IPS DF 6.9 (cell line): ENCODE measurements at regions not wholly inside any gene's neighbourhood (a gene's known extent, or its start where the extent isn't known, plus 50 kb on each side); places are given as distances from the start of the nearest gene placed in this dataset.

Source experiments
- DNase-seq: peaks from one replicate; pipeline ENCODE4 v3.0.0-alpha.2; 2013; ENCODE audit warnings: low read depth, low spot score
- H3K27ac ChIP-seq: one replicate; pipeline ENCODE4 v1.5.1; 2013; ENCODE audit warnings: low read length, control low read depth
- H3K27me3 ChIP-seq: 2 replicates; pipeline ENCODE4 v1.6.1; 2013; ENCODE audit warnings: mild to moderate bottlenecking, low read length; ENCODE audit not compliant: control insufficient read depth, insufficient read depth
- H3K36me3 ChIP-seq: 2 replicates; pipeline ENCODE4 v1.6.1; 2013; ENCODE audit warnings: low read length; ENCODE audit not compliant: control insufficient read depth, insufficient read depth
- H3K4me1 ChIP-seq: 2 replicates; pipeline ENCODE4 v1.6.1; 2013; ENCODE audit warnings: low read length; ENCODE audit not compliant: control insufficient read depth, insufficient read depth
- H3K4me3 ChIP-seq: 2 replicates; pipeline ENCODE4 v1.5.1; 2013; ENCODE audit warnings: mild to moderate bottlenecking, low read length
- H3K9me3 ChIP-seq: 2 replicates; pipeline ENCODE4 v1.6.1; 2013; ENCODE audit warnings: low read length, inconsistent platforms; ENCODE audit not compliant: control insufficient read depth, insufficient read depth
- WGBS: extraction: QIAGEN DNeasy Blood & Tissue Kit; methylation state at CpG from one replicate; pipeline ENCODE4 v1.1.7; 2013; ENCODE audit warnings: mixed read lengths, missing lambda C conversion rate; ENCODE audit not compliant: insufficient read length, insufficient coverage; 5-methylcytosine and 5-hydroxymethylcytosine counted together

- Histone ChIP-seq H3K27ac (no peak overlapping the region), H3K9me3 (peaks cover 25% of the 10 kb centered on the region), H3K4me1 (no peaks in the 10 kb centered on the region), H3K4me3 (no peak overlapping the region), H3K27me3 (no peaks in the 10 kb centered on the region), H3K36me3 (no peaks in the 10 kb centered on the region)
- DNase-seq, result no peak
- 100% methylated on average over 1 of the region's 1 CpG for WGBS
Measured at GRCh38 chr7:156051884-156052283, 239.6 kb upstream of the SHH start.

GRCh38 chr7:156050636-156051569 lies 238.6 kb upstream of the SHH start:
- H3K4me1 ChIP-seq, result no peaks in the 10 kb centered on the region
- no peaks in the 10 kb centered on the region for H3K27me3 ChIP-seq
- DNase-seq, result no peak
- no peak overlapping the region for H3K4me3 ChIP-seq
- H3K36me3 ChIP-seq, result no peaks in the 10 kb centered on the region
- peaks cover 21% of the 10 kb centered on the region for H3K9me3 ChIP-seq
- WGBS, result no CpG with 5 or more reads among the region's 19 CpGs
- no peak overlapping the region for H3K27ac ChIP-seq

- Histone ChIP-seq H3K9me3 (peaks cover 18% of the 10 kb centered on the region), H3K27me3 (no peaks in the 10 kb centered on the region), H3K36me3 (no peaks in the 10 kb centered on the region), H3K4me3 (no peak overlapping the region), H3K4me1 (no peaks in the 10 kb centered on the region), H3K27ac (no peak overlapping the region)
- no CpG with 5 or more reads among the region's 8 CpGs for WGBS
- DNase-seq, result no peak
Measured at GRCh38 chr7:156049366-156049765, 237.1 kb upstream of the SHH start.

GRCh38 chr7:156046031-156046560 lies 233.8 kb upstream of the SHH start:
- WGBS, result no CpG with 5 or more reads among the region's 19 CpGs
- Histone ChIP-seq H3K9me3 (peaks cover 34% of the 10 kb centered on the region), H3K4me3 (no peak overlapping the region), H3K4me1 (no peaks in the 10 kb centered on the region), H3K27ac (no peak overlapping the region), H3K27me3 (no peaks in the 10 kb centered on the region), H3K36me3 (no peaks in the 10 kb centered on the region)
- no peak for DNase-seq

GRCh38 chr7:156043416-156044178 lies 231.3 kb upstream of the SHH start:
- no peak overlapping the region for H3K27ac ChIP-seq

GRCh38 chr7:156041398-156041797 lies 229.1 kb upstream of the SHH start:
- no peak for DNase-seq
- H3K9me3 ChIP-seq, result peaks cover 47% of the 10 kb centered on the region
- no peak overlapping the region for H3K27ac ChIP-seq
- no peaks in the 10 kb centered on the region for H3K4me1 ChIP-seq
- H3K27me3 ChIP-seq, result no peaks in the 10 kb centered on the region
- no peaks in the 10 kb centered on the region for H3K36me3 ChIP-seq
- no peak overlapping the region for H3K4me3 ChIP-seq
- no CpG with 5 or more reads among the region's 15 CpGs for WGBS

More at GRCh38 chr7:156043416-156044178, 231.3 kb upstream of the SHH start:
- no peaks in the 10 kb centered on the region for H3K27me3 ChIP-seq
- H3K4me1 ChIP-seq, result no peaks in the 10 kb centered on the region
- no peak overlapping the region for H3K4me3 ChIP-seq
- H3K9me3 ChIP-seq, result peaks cover 43% of the 10 kb centered on the region
- no peaks in the 10 kb centered on the region for H3K36me3 ChIP-seq
- WGBS, result no CpG with 5 or more reads among the region's 26 CpGs
- no peak for DNase-seq

GRCh38 chr7:156039971-156040677 lies 227.9 kb upstream of the SHH start:
- Histone ChIP-seq H3K27me3 (no peaks in the 10 kb centered on the region), H3K9me3 (peaks cover 45% of the 10 kb centered on the region), H3K4me3 (no peak overlapping the region), H3K36me3 (no peaks in the 10 kb centered on the region; the same call in 1 of the 2 replicates), H3K27ac (no peak overlapping the region), H3K4me1 (no peaks in the 10 kb centered on the region)
- no CpG with 5 or more reads among the region's 32 CpGs for WGBS
- DNase-seq, result no peak

GRCh38 chr7:156039194-156039593 lies 226.9 kb upstream of the SHH start:
- no CpG with 5 or more reads among the region's 10 CpGs for WGBS
- Histone ChIP-seq H3K4me1 (no peaks in the 10 kb centered on the region), H3K36me3 (no peaks in the 10 kb centered on the region; the same call in 1 of the 2 replicates), H3K4me3 (no peak overlapping the region), H3K9me3 (peaks cover 46% of the 10 kb centered on the region), H3K27me3 (no peaks in the 10 kb centered on the region), H3K27ac (no peak overlapping the region)
- DNase-seq, result no peak

- H3K4me1 ChIP-seq, result no peaks in the 10 kb centered on the region
- no peak overlapping the region for H3K27ac ChIP-seq
- no peak overlapping the region for H3K4me3 ChIP-seq
- no peak for DNase-seq
- WGBS, result no CpG with 5 or more reads among the region's 9 CpGs
- no peaks in the 10 kb centered on the region for H3K27me3 ChIP-seq
- H3K36me3 ChIP-seq, result no peaks in the 10 kb centered on the region; the same call in 1 of the 2 replicates
- H3K9me3 ChIP-seq, result peaks cover 39% of the 10 kb centered on the region
Measured at GRCh38 chr7:156038345-156038744, 226.1 kb upstream of the SHH start.

- no peak for DNase-seq
- no peak overlapping the region for H3K27ac ChIP-seq
- peaks cover 30% of the 10 kb centered on the region for H3K9me3 ChIP-seq
- no peaks in the 10 kb centered on the region; the same call in 1 of the 2 replicates for H3K36me3 ChIP-seq
- no CpG with 5 or more reads among the region's 3 CpGs for WGBS
- no peak overlapping the region for H3K4me3 ChIP-seq
- H3K27me3 ChIP-seq, result no peaks in the 10 kb centered on the region
- no peaks in the 10 kb centered on the region for H3K4me1 ChIP-seq
Measured at GRCh38 chr7:156036153-156036552, 223.9 kb upstream of the SHH start.
